ENCODE measurements at regions not wholly inside any gene's neighbourhood (a gene's known extent, or its start where the extent isn't known, plus 50 kb on each side); places are given as distances from the start of the nearest gene placed in this dataset.
"Not testable (repeated sequence)": the region's sequence is repeated elsewhere in the genome, so short reads cannot be mapped to it uniquely, and the experiment has no call there.

DNA sequence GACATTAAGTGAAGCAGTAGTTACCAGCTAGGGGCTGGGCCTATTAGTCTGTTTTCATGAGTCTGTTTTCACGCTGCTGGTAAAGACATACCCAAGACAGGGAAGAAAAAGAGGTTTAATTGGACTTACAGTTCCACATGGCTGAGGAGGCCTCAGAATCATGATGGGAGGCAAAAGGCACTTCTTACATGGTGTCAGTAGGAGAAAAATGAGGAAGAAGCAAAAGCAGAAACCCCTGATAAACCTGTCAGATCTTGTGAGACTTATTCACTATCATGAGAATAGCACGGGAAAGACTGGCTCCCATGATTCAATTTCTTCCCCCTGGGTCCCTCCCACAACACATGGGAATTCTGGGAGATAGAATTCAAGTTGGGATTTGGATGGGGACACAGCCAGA is 108.0 kb upstream of the LNX1 start:
- not testable (repeated sequence) for DNase-seq (ENCODE audit: low read depth in 4 of 4, low spot score in 3 of 4)

GRCh38 chr4:53697016-53697685 is 105.9 kb upstream of the LNX1 start:
- no peak for DNase-seq (ENCODE audit: low read depth in 4 of 4, low spot score in 3 of 4)

- no peak for DNase-seq (ENCODE audit: low read depth in 4 of 4, low spot score in 3 of 4)
Measured at GRCh38 chr4:53695540-53696463, 104.5 kb upstream of the LNX1 start.

- DNase-seq (ENCODE audit: low read depth in 4 of 4, low spot score in 3 of 4): no peak
Measured at GRCh38 chr4:53694666-53695065, 103.4 kb upstream of the LNX1 start.

GRCh38 chr4:53693909-53694308 is 102.6 kb upstream of the LNX1 start:
- no peak for DNase-seq (ENCODE audit: low read depth in 4 of 4, low spot score in 3 of 4)

GRCh38 chr4:53693408-53693807 is 102.1 kb upstream of the LNX1 start:
- no peak for DNase-seq (ENCODE audit: low read depth in 4 of 4, low spot score in 3 of 4)

- no peak for DNase-seq (ENCODE audit: low read depth in 4 of 4, low spot score in 3 of 4)
Measured at GRCh38 chr4:53688186-53688790, 97.0 kb upstream of the LNX1 start.

- DNase-seq (ENCODE audit: low read depth in 4 of 4, low spot score in 3 of 4): no peak
Measured at GRCh38 chr4:53686521-53686920, 95.2 kb upstream of the LNX1 start.

GRCh38 chr4:53684136-53685130 is 93.1 kb upstream of the LNX1 start:
- no peak for DNase-seq (ENCODE audit: low read depth in 4 of 4, low spot score in 3 of 4)

GRCh38 chr4:53682908-53683307 is 91.6 kb upstream of the LNX1 start:
- no peak for DNase-seq (ENCODE audit: low read depth in 4 of 4, low spot score in 3 of 4)

GRCh38 chr4:53682196-53682595 is 90.9 kb upstream of the LNX1 start:
- no peak for DNase-seq (ENCODE audit: low read depth in 4 of 4, low spot score in 3 of 4)

- DNase-seq (ENCODE audit: low read depth in 4 of 4, low spot score in 3 of 4): no peak
Measured at GRCh38 chr4:53680598-53680997, 89.3 kb upstream of the LNX1 start.

- DNase-seq (ENCODE audit: low read depth in 4 of 4, low spot score in 3 of 4): no peak
Measured at GRCh38 chr4:53680168-53680567, 88.9 kb upstream of the LNX1 start.

- DNase-seq (ENCODE audit: low read depth in 4 of 4, low spot score in 3 of 4): no peak
Measured at GRCh38 chr4:53676402-53676871, 85.2 kb upstream of the LNX1 start.

DNA sequence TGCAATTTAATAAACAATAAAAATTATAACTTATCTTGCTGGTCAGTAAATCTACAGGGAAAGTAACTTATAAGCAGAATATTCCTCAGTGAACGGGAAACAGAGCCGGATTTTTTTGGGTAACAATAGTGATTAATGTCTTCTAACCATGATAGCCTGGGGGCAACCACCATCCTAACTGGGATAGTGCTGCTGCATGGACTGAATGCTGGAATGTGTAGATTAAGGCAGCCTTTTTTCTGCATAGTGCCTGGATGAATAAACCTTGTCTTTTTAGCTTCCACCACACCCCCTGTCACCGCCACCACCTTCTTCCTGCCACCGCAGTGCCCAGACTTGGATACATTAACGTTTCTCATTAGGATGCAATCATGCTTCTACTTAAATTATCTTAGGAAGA is 83.6 kb upstream of the LNX1 start:
- no peak for DNase-seq (ENCODE audit: low read depth in 4 of 4, low spot score in 3 of 4)

DNA sequence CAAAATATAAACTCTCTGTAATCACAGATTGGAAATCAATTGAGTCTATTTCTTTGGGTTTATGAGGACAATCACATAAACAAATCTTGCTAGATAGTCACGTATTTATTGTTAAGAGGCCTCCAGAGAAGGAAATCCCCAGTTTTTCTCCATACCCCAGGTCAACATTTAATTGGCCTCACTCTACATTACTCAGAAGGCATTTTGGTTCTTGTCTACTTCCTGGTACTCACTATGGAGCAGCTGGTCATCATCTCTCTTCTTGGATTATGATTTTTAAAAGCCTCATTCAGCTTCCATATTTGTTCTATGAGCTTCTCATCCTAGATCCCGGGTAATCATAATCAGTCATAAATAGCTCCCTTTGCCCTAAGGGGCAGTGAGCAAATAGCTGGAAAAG is 81.6 kb upstream of the LNX1 start:
- DNase-seq (ENCODE audit: low read depth in 4 of 4, low spot score in 3 of 4): no peak

GRCh38 chr4:53671757-53672156 is 80.5 kb upstream of the LNX1 start:
- no peak for DNase-seq (ENCODE audit: low read depth in 4 of 4, low spot score in 3 of 4)

DNA sequence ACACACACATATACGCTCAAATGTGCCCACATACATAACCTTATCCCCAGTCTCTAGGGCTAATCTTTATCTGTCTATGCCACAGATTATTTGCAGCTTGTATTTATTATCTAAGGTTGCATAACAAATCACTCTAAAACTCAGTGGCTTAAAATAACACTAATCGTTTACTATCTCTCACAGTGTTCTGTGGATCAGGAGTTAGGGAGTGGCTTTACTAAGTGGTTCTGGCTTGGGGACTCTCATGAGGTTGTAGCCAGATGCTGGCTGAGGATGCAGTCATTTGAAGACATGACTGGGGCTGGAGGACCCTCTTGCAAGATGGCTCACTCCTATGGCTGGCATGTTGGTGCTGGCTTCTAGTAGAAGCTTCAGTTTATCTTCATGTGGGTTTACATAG is 68.5 kb upstream of the LNX1 start:
- no peak for DNase-seq (ENCODE audit: low read depth in 4 of 4, low spot score in 3 of 4)

DNA sequence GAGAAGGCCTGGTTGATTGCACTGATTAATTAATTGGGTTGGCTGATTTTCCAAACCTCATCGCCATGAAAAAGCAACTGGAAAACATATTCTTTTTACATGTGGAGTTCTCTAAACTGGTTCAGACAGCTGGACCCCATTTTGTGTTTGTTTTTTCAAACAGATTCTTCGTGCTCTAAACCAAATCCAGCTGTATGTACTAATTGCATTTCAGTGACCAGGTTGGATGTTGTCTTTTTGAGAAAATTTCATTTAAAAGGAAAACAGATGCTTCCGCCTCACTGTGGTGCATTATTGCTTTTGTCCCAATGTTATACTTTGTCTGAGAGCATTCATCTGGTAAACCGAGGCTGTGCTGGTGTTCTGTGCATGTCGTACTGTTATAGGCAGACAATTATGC is 67.8 kb upstream of the LNX1 start:
- DNase-seq (ENCODE audit: low read depth in 4 of 4, low spot score in 3 of 4): no peak

- DNase-seq (ENCODE audit: low read depth in 4 of 4, low spot score in 3 of 4): no peak
Measured at GRCh38 chr4:53658029-53658428, 66.7 kb upstream of the LNX1 start.

All from left renal pelvis (tissue), 4 donors.